AG04450 (cell line): ENCODE measurements at regions not wholly inside any gene's neighbourhood (a gene's known extent, or its start where the extent isn't known, plus 50 kb on each side); places are given as distances from the start of the nearest gene placed in this dataset.

ENCODE experiments used
- CTCF ChIA-PET: fragments of 300-600, 350-600 bp; formaldehyde crosslinking; extraction: SDS; loops from one replicate; lab custom pipeline; 2022; ENCODE audit warnings: antibody characterized with exemption, inconsistent platforms; lab: Charles Lee
- POLR2A ChIA-PET: fragments of 350-600 bp; formaldehyde crosslinking; extraction: SDS; loops from one replicate; lab custom pipeline; 2021; ENCODE audit warnings: antibody characterized with exemption, inconsistent platforms; lab: Yijun Ruan, JAX
- DNase-seq: peaks from one replicate; pipeline ENCODE4 v3.0.0-alpha.2; 2011; ENCODE audit warnings: low read depth, low spot score
- H3K27ac ChIP-seq: one replicate; pipeline ENCODE4 v1.5.1; 2012; ENCODE audit warnings: low read depth, low read length, control low read depth
- H3K27me3 ChIP-seq: one replicate; pipeline ENCODE4 v1.6.0; 2012; ENCODE audit warnings: low read length; ENCODE audit not compliant: control insufficient read depth, insufficient read depth
- H3K4me3 ChIP-seq: 2 replicates; pipeline ENCODE4 v1.5.1; 2011; ENCODE audit warnings: mild to moderate bottlenecking, low read depth, low read length, control low read depth
- H3K9me3 ChIP-seq: 2 replicates; pipeline ENCODE4 v1.5.1; 2012; ENCODE audit warnings: low read length; ENCODE audit not compliant: control insufficient read depth, insufficient read depth
- TF ChIP-seq, protein P1 (sequence below): IDR thresholded peaks from 2 replicates; pipeline ENCODE4 v1.5.1; 2011; ENCODE audit warnings: low read depth, low read length, control low read depth, inconsistent platforms

DNA sequence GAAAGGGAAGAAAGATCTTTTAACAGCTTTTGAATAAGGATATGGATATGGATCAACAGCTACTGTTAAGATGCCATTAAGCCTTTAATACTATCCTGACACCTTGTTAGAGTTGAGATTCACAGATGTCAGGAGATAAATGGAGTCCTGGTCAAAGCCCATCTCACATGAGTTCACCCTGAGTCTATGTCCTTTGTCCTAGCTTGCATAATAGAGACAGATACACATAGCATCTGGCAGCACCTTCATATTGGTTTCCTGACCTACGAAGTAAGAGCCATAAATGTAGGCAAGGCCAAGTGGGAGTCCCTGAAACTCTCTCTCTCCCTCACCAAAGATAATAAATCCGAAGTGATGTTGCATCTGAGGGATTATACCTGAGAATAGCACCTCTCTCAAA is 79.1 kb upstream of the F13A1 start:
- Histone ChIP-seq H3K27me3 (no peaks in the 10 kb centered on the region), H3K4me3 (no peak overlapping the region), H3K27ac (no peak overlapping the region), H3K9me3 (peaks cover 14% of the 10 kb centered on the region)
- TF ChIP-seq, protein P1, sequence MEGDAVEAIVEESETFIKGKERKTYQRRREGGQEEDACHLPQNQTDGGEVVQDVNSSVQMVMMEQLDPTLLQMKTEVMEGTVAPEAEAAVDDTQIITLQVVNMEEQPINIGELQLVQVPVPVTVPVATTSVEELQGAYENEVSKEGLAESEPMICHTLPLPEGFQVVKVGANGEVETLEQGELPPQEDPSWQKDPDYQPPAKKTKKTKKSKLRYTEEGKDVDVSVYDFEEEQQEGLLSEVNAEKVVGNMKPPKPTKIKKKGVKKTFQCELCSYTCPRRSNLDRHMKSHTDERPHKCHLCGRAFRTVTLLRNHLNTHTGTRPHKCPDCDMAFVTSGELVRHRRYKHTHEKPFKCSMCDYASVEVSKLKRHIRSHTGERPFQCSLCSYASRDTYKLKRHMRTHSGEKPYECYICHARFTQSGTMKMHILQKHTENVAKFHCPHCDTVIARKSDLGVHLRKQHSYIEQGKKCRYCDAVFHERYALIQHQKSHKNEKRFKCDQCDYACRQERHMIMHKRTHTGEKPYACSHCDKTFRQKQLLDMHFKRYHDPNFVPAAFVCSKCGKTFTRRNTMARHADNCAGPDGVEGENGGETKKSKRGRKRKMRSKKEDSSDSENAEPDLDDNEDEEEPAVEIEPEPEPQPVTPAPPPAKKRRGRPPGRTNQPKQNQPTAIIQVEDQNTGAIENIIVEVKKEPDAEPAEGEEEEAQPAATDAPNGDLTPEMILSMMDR, result no peak
- DNase-seq, result no peak
- POLR2A ChIA-PET, result no interaction called here
- CTCF ChIA-PET, result no interaction called here

DNA sequence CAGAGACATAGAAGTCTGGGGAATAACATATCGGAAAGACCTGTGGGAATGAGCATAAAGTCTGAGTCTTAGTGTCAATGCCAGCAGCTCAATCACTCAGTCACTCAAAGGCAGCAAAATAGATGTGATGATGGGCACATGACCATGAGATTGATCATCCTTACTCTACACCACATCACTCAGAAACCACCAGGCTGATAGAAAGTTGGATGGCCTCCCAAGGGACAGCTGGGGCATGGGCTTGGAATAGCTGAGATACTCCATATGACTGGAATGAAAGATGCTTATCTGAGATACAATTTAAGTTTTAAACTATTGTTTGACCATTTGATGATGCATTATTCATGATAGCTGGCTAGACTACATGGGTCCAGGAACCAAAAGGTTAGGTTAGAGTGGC is 80.9 kb upstream of the F13A1 start:
- ChIA-PET CTCF (no interaction called here), POLR2A (no interaction called here)
- Histone ChIP-seq H3K27ac (no peak overlapping the region), H3K9me3 (peaks cover 14% of the 10 kb centered on the region), H3K27me3 (no peaks in the 10 kb centered on the region), H3K4me3 (no peak overlapping the region)
- TF ChIP-seq, protein P1, result no peak
- no peak for DNase-seq

DNA sequence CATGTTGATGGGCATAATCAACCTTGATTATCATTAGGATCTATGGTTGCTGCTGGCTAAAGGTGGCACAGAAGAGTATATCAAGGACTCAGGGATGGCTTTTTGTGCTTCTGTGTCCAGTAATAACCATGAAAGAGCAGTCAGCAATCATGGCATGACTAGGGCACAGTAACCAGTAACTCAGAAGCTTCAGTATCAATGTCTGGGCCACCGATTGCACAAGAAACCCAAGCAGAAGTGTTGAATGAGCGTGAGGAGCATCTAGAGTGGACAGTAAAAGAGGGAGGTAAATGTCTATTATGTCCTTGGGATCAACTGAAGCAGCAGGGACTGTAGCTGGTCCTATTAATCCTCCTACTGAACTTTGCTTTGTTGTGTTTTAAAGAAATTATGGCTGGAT is 81.5 kb upstream of the F13A1 start:
- Histone ChIP-seq H3K27me3 (no peaks in the 10 kb centered on the region), H3K4me3 (no peak overlapping the region), H3K9me3 (peaks cover 14% of the 10 kb centered on the region), H3K27ac (no peak overlapping the region)
- POLR2A ChIA-PET, result no interaction called here
- CTCF ChIA-PET, result no interaction called here
- DNase-seq, result no peak
- TF ChIP-seq, protein P1, result no peak

DNA sequence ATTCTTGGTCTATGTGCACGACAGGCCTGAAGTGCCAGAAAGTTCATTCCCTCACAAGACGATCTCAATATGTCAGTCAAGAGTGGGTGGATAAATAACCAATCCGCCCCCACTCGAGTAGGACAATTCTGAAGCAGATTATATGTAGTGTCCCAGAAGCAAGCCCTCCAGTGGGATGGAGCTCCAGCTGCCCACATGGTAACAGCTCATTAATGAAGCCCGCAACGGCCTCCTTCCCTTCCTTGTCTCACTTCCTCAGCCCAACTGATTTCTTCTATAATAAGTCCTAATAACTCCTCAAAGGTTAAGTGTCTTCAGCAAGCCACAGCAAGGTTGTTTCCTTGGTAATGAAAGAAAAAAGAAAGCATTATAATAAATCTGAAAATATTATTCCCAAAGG is 82.1 kb upstream of the F13A1 start:
- CTCF ChIA-PET, result no interaction called here
- Histone ChIP-seq H3K27ac (no peak overlapping the region), H3K4me3 (no peak overlapping the region), H3K9me3 (peaks cover 9% of the 10 kb centered on the region), H3K27me3 (no peaks in the 10 kb centered on the region)
- TF ChIP-seq, protein P1, result no peak
- POLR2A ChIA-PET, result no interaction called here
- DNase-seq, result no peak

DNA sequence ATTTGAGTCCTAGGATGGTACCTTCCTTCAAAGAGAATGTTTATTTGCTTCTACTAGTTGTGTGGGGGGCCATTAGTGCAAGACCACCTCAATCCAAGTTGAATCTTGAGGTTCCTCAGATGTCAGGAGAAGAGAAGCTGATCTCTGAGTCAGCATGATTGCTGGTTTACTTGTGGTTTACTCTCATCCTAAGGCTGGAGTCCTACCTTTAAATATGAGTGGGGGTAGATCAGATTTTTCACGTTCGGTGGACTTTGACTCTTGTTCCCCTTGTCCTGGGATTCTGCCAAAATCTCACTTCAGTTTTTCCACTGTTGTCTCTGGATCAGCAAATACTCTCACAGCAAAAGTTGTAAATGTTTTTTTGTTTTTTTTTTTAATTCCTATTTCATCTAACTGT is 84.6 kb upstream of the F13A1 start:
- ChIA-PET CTCF (no interaction called here), POLR2A (no interaction called here)
- H3K27me3 ChIP-seq, result no peaks in the 10 kb centered on the region
- peaks cover 15% of the 10 kb centered on the region for H3K9me3 ChIP-seq
- H3K27ac ChIP-seq, result no peak overlapping the region
- H3K4me3 ChIP-seq, result no peak overlapping the region
- TF ChIP-seq, protein P1, result no peak
- no peak for DNase-seq
